ENCODE measurements at regions not wholly inside any gene's neighbourhood (a gene's known extent, or its start where the extent isn't known, plus 50 kb on each side); places are given as distances from the start of the nearest gene placed in this dataset.

GRCh38 chr12:9391815-9392214 lies 183.6 kb upstream of the PZP start:
- Mint-ChIP-seq H3K36me3 (ENCODE audit: unreplicated experiment) (no peaks in the 10 kb centered on the region), H3K4me1 (ENCODE audit: unreplicated experiment) (no peaks in the 10 kb centered on the region), H3K4me3 (ENCODE audit: unreplicated experiment) (no peak overlapping the region), H3K27ac (ENCODE audit: unreplicated experiment) (no peak overlapping the region), H3K27me3 (ENCODE audit: unreplicated experiment) (peaks cover 34% of the 10 kb centered on the region), H3K9me3 (ENCODE audit: unreplicated experiment) (no peaks in the 10 kb centered on the region)
- DNase-seq (ENCODE audit: extremely low spot score, unreplicated experiment), result no peak
- TF ChIP-seq CTCF (IDR thresholded peaks at IDR 0.05), result no peak

- no peaks in the 10 kb centered on the region for H3K9me3 Mint-ChIP-seq (ENCODE audit: unreplicated experiment)
- H3K4me1 Mint-ChIP-seq (ENCODE audit: unreplicated experiment), result no peaks in the 10 kb centered on the region
- no peak for TF ChIP-seq CTCF (IDR thresholded peaks at IDR 0.05)
- no peak overlapping the region for H3K4me3 Mint-ChIP-seq (ENCODE audit: unreplicated experiment)
- no peak for DNase-seq (ENCODE audit: extremely low spot score, unreplicated experiment)
- no peak overlapping the region for H3K27ac Mint-ChIP-seq (ENCODE audit: unreplicated experiment)
- no peaks in the 10 kb centered on the region for H3K36me3 Mint-ChIP-seq (ENCODE audit: unreplicated experiment)
- peaks cover 34% of the 10 kb centered on the region for H3K27me3 Mint-ChIP-seq (ENCODE audit: unreplicated experiment)
These were observed 182.6 kb upstream of the PZP start for GRCh38 chr12:9390761-9391160.

- Mint-ChIP-seq H3K36me3 (ENCODE audit: unreplicated experiment) (no peaks in the 10 kb centered on the region), H3K27ac (ENCODE audit: unreplicated experiment) (no peak overlapping the region), H3K9me3 (ENCODE audit: unreplicated experiment) (no peaks in the 10 kb centered on the region), H3K27me3 (ENCODE audit: unreplicated experiment) (peaks cover 34% of the 10 kb centered on the region), H3K4me1 (ENCODE audit: unreplicated experiment) (no peaks in the 10 kb centered on the region), H3K4me3 (ENCODE audit: unreplicated experiment) (no peak overlapping the region)
- no peak for DNase-seq (ENCODE audit: extremely low spot score, unreplicated experiment)
- TF ChIP-seq CTCF (IDR thresholded peaks at IDR 0.05), result no peak
These were observed 181.6 kb upstream of the PZP start for GRCh38 chr12:9389796-9390195.

GRCh38 chr12:9388379-9388778 lies 180.2 kb upstream of the PZP start:
- H3K9me3 Mint-ChIP-seq (ENCODE audit: unreplicated experiment), result no peaks in the 10 kb centered on the region
- H3K36me3 Mint-ChIP-seq (ENCODE audit: unreplicated experiment), result no peaks in the 10 kb centered on the region
- H3K4me3 Mint-ChIP-seq (ENCODE audit: unreplicated experiment), result no peak overlapping the region
- no peak for DNase-seq (ENCODE audit: extremely low spot score, unreplicated experiment)
- no peak overlapping the region for H3K27ac Mint-ChIP-seq (ENCODE audit: unreplicated experiment)
- TF ChIP-seq CTCF (IDR thresholded peaks at IDR 0.05), result no peak
- peaks cover 31% of the 10 kb centered on the region for H3K27me3 Mint-ChIP-seq (ENCODE audit: unreplicated experiment)
- H3K4me1 Mint-ChIP-seq (ENCODE audit: unreplicated experiment), result no peaks in the 10 kb centered on the region

- H3K4me1 Mint-ChIP-seq (ENCODE audit: unreplicated experiment), result no peaks in the 10 kb centered on the region
- no peak for TF ChIP-seq CTCF (IDR thresholded peaks at IDR 0.05)
- H3K36me3 Mint-ChIP-seq (ENCODE audit: unreplicated experiment), result no peaks in the 10 kb centered on the region
- DNase-seq (ENCODE audit: extremely low spot score, unreplicated experiment), result no peak
- H3K27me3 Mint-ChIP-seq (ENCODE audit: unreplicated experiment), result peaks cover 28% of the 10 kb centered on the region
- H3K4me3 Mint-ChIP-seq (ENCODE audit: unreplicated experiment), result no peak overlapping the region
- H3K27ac Mint-ChIP-seq (ENCODE audit: unreplicated experiment), result no peak overlapping the region
- H3K9me3 Mint-ChIP-seq (ENCODE audit: unreplicated experiment), result no peaks in the 10 kb centered on the region
These were observed 179.3 kb upstream of the PZP start for GRCh38 chr12:9387450-9387849.

All from osteocyte (in vitro differentiated cells).